GM03348 (cell line): ENCODE measurements at regions not wholly inside any gene's neighbourhood (a gene's known extent, or its start where the extent isn't known, plus 50 kb on each side); places are given as distances from the start of the nearest gene placed in this dataset.

Experiments used
- DNase-seq: peaks from one replicate; pipeline ENCODE4 v3.0.0; 2012; ENCODE audit warnings: low spot score

- no peak for DNase-seq
These were observed 420.1 kb upstream of the PAPPA start for GRCh38 chr9:115733318-115734110.

DNA sequence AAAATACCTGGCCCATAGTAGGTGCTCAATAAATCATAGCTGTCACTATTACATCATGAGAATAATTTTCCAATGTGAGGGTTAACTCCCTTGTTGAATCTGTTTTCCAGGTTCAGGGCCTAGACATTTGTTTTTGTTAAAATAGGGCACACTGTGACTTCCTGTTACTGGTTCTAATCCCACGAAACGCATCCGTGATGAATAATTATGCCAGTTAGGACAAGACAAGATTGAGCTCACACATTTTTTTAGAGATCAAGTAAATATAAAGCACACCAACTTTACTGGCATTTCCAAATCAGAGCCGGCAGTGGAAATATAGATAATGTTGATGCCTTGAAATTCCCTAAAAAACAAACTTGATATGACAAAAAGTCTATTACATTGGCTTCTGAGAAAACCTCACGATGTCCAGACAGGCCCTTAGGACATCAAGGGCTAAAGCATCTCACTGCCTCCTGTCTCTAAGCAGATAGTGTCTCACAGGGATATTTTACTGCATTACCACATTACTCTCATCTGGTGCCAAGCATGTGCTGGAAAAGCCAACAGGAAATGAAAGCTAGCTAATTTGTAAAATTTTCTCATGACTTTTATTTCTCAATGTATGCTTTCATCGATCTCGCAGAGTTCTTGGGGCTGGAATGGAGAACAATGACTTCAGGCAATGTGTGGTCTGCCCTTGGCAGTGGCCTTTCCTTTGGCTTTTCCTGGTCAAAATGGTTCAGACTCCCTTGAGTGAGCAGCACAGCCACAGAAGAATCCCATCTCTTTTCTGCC lies 414.3 kb upstream of the PAPPA start:
- DNase-seq: no peak

DNA sequence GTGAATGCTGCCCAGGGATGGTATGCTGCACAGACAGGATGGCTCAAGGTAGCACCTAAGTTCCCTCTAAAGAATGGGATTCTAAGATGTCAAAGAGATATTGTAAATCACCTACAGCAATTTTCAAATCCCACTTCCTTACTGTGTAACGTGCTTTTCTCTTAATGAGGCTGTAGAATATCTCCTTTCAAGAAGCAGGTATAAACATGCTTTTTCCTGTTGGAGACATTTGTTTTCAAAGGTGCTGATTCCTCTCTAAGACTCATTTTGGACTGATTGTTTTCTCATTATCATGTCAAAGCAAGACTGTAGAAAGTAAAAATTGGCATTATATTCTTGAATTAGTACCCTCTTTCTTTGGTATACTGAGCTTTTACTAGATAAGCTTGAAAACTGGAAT lies 412.6 kb upstream of the PAPPA start:
- DNase-seq: no peak

GRCh38 chr9:115743709-115744605 lies 409.6 kb upstream of the PAPPA start:
- no peak for DNase-seq

DNA sequence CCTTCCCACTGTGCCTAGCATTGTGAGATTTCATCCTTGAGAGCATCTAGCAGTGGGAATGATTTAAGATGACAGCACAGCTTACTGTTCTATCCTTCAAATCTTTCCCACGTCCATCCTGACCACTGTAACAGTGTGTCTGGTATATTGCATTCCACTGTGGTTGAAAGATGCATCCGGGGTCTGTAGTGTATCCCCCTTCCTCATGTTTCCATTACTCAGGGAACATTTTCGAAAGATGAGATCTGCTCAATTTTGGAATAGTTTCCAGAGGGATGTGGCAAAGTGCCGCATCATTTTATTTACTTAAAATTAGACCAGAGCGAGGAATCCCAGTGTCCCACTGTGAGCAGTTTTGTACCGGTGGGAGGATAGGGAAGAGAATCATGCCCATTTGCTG lies 407.1 kb upstream of the PAPPA start:
- no peak for DNase-seq

GRCh38 chr9:115747731-115748130 lies 405.9 kb upstream of the PAPPA start:
- DNase-seq: no peak

GRCh38 chr9:115756736-115757135 lies 396.9 kb upstream of the PAPPA start:
- no peak for DNase-seq

DNA sequence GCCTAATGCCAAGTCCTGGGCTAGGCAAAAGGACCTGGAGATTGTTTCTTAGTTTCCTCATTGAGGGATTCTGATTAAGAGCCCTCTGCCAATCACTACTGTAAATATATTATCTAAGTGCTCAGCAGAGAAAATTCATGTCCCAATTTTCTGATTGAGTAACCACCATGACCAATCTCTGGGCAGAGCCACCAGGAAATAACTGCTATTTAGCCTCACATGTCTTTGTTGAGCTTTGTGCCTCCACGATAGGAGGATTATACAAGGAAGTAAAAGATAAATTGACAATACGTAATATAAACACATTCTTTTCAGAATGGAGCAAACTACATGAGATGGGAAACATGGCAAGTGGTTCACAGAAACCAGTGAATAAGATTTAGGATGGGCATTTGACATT lies 396.1 kb upstream of the PAPPA start:
- no peak for DNase-seq

DNA sequence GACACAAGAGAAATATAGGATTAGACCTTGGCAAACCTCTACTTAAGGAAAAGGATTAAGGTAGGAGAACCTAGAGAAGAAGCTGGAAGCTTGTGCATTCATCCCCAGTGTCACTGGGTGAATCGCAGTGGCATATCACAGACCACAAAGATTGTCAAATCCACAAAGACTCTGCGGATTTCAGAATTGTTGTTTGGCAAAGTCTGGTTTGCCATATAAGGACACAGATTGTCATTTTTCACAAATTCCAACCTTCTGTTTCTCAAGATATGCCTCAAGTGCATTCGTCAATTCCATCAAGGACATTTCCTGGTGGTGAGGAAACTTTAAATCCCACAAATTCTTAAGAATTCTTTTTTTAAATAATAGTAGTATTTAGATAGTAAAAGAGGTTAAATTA lies 395.1 kb upstream of the PAPPA start:
- DNase-seq: no peak

- no peak for DNase-seq
These were observed 394.2 kb upstream of the PAPPA start for GRCh38 chr9:115759426-115759825.

- DNase-seq: no peak
These were observed 388.9 kb upstream of the PAPPA start for GRCh38 chr9:115764645-115765044.

DNA sequence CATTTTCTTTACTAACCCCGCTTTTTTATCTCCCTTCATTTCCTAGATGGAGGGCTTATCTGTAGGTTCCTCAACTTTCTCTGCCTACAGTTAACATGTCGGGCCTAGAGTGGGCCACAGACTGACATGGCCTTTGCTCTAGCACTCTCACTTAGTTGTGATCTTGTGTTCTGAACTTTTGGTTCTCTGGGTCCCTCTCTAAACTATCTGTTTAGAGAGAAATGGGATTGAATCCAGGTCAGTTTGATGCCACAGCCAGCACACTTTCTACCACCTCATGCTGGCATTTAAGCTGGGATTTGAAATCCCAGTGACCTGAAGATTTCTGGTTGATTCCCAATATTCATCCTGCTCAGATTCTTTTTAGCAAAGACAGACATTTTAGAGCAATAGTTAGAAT lies 388.5 kb upstream of the PAPPA start:
- DNase-seq: no peak

DNA sequence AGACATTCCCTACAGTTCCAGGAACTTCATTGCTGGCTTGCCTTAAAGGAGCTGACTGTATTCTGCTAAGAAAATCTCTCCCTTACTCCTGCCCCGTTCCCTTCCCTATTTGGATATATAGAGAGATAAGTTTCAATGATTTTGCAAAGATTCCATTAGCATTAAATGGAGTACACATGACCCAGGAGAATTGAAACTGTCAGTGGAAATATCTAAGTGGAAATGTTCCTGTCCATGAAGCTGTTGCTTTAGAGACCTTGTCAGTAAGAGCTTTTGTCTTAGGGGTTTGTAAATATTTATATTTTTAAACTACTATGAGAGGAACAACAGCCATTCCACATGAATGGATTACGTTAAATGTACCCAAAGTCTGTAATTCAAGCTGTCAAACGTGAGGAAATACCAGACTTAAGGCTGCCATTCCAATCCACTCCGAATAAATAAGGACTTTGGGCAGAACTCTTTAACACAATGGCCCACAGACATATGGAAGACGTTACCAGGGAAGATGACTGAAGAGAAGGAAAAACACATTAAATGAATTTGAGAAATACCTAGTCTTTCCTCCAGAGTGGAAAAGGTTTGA lies 387.1 kb upstream of the PAPPA start:
- DNase-seq: no peak

- no peak for DNase-seq
These were observed 383.1 kb upstream of the PAPPA start for GRCh38 chr9:115770521-115770920.

GRCh38 chr9:115775659-115776058 lies 377.9 kb upstream of the PAPPA start:
- DNase-seq: peak; percentile 7

DNA sequence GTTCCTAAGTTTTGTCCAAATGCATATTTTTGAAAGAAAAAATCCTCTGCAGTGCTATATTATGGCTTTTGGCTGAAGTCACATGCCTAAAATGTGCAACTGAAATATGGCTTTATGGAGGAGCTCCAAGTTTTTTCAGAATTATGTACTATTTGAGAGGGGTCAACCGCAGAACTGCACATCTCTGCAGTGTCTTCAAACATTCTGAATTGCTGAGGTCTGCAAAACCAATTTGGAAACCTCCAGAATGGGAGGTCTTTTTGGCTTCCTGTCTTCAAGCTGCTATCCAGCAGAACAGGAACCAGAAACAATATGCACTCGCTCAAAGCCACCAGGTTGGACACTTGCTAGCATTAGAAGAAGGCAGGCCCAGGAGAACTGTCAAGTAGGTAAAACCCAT lies 376.0 kb upstream of the PAPPA start:
- no peak for DNase-seq

DNA sequence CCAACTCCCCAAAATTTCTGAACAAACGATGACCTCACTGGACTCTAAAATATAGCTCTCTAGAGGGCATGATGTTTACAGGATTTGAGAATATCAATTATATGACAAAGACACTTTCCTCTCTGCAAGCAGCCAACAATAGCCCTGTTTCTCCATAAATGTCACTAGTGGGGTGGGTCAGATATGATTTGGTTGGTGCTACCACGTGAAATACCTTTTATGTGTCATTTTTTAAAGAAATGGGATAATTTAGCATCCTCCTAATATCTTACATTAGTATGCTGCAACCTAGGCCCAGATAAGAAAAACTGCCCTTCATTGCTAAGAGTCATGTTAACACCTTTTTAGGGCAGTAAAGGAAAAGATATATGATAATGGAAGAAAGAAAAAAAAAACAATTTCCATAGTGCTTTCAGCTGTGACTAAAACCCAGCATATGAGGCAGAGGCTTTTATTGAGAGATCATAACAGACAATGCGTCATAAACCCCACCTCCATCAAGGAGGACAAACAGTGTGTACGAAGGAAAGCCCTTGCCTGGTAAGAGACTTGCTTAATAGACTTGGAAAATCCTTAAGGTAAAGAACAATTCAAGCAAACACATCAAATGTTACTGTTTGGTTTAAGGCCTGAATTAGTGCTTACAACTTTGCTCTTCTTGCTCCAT lies 372.4 kb upstream of the PAPPA start:
- DNase-seq: no peak

DNA sequence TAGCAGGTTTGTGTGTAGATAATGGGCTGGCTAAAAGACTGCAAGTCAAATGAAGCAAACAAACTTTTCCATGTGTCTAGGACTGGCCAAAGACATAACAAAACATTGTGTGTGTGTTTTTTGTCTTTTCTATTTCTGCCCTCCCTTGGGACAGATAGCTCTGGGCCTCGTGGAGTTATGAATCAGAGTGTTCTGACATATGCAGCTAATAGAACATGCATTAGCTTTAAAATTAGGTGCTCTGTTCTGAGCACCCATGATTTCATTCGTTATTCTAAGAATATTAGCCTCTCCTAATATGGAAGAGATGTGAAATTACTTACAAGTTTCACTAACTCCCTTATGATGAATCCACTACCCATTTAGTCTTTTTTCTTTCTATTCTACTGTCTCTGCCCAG lies 367.3 kb upstream of the PAPPA start:
- peak; percentile 40 for DNase-seq

GRCh38 chr9:115790520-115790919 lies 363.1 kb upstream of the PAPPA start:
- no peak for DNase-seq

- DNase-seq: no peak
These were observed 358.6 kb upstream of the PAPPA start for GRCh38 chr9:115794921-115795475.

GRCh38 chr9:115799734-115800133 lies 353.9 kb upstream of the PAPPA start:
- no peak for DNase-seq
